AG09319 (cell line): ENCODE measurements at regions not wholly inside any gene's neighbourhood (a gene's known extent, or its start where the extent isn't known, plus 50 kb on each side); places are given as distances from the start of the nearest gene placed in this dataset.

Source experiments
- DNase-seq: peaks from one replicate; pipeline ENCODE4 v3.0.0-alpha.2; 2010; ENCODE audit warnings: low read depth; ENCODE audit errors: extremely low read depth
- TF ChIP-seq, protein P1 (sequence below): IDR thresholded peaks from 2 replicates; pipeline ENCODE4 v1.5.1; 2011; ENCODE audit warnings: low read depth, mild to moderate bottlenecking, inconsistent platforms, low read length, moderate library complexity

DNA sequence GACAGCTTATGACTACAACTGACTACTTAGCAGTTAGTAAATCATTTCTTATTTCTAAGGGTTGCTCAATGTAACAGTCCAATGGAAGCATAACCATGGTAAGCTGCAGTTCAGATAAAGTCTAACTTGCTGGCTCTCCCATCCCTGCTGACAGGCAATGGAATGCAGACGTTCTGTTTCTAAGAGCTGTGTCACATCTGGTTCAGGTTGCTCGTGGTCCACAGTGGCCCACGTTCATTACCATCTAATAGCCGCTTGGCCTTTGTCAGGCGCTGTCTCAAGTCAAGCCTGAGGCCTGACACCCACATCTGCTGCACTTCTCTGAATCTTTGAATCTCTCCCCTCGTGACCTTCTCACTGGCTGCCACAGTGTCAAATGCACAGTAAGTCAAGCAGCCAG lies 240.8 kb downstream of the FGFR2 start:
- DNase-seq = no peak

DNA sequence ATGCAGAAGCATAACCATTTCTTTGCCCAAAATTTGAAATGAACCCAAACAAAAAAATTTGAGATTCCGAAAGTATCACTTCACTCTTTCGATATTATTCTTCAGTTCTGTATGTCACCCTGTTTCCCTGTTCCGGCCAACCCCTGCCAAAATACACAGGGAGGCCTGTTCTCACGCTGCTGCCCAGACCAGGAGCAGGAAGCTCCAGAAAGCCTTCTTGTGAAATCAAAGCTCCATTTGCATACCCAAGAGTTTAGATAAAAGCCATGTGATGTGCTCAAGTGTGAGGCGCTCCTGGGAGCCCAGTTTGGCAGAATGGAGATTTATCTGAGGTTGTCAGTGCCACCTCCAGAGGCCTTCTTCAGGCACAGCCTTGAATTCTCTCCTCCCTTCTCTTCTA lies 236.2 kb downstream of the FGFR2 start:
- TF ChIP-seq, protein P1, sequence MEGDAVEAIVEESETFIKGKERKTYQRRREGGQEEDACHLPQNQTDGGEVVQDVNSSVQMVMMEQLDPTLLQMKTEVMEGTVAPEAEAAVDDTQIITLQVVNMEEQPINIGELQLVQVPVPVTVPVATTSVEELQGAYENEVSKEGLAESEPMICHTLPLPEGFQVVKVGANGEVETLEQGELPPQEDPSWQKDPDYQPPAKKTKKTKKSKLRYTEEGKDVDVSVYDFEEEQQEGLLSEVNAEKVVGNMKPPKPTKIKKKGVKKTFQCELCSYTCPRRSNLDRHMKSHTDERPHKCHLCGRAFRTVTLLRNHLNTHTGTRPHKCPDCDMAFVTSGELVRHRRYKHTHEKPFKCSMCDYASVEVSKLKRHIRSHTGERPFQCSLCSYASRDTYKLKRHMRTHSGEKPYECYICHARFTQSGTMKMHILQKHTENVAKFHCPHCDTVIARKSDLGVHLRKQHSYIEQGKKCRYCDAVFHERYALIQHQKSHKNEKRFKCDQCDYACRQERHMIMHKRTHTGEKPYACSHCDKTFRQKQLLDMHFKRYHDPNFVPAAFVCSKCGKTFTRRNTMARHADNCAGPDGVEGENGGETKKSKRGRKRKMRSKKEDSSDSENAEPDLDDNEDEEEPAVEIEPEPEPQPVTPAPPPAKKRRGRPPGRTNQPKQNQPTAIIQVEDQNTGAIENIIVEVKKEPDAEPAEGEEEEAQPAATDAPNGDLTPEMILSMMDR = no peak
- no peak for DNase-seq

More for the DNA sequence above, 240.8 kb downstream of the FGFR2 start:
- TF ChIP-seq, protein P1 = no peak

DNA sequence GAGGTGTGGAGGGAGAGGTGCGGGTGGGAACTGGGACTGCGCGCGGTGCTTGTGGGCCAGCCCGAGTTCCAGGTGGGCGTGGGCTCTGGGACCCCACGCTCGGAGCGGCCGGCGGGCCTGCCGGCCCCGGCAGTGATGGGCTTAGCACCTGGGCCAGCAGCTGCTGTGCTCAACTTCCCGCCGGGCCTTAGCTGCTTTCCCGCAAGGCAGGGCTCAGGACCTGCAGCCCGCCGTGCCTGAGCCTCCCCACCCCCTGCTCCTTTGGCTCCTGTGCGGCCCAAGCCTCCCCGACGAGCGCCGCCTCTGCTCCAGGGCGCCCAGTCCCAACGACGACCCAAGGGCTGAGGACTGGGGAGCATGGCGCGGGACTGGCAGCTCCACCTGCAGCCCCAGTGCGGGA lies 232.7 kb downstream of the FGFR2 start:
- DNase-seq = no peak
- TF ChIP-seq, protein P1 = no peak

DNA sequence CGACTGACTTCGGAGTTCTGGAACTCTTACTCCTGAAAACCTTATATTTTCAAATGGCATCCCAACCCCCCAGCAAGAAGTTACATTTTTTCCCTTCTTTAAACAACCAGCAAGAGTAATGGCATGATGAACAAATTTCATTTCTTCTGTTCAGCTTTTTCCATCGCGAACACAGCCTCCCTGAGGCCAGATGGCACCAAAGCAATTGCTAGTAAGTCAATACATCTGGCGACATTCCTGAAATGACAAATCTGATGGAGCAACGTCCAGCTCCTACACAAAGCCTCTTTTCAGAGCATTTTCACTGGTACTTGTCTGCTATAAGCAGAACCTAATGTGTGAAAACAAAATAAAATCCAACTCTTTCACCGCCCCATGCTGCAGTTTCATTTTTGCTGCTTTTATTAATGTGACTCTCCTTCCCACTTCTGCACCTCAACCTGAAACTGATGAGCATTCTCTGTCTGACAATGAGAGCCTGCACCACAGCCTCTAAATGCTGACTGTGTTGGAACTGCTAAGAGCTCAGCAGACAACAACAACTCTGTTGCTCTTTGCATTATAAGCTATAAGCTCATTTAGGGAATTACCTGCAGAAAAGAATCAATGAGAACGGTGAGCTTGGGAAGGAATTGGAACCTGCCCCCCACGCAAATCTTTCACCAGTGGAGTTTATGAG lies 229.8 kb downstream of the FGFR2 start:
- DNase-seq = no peak
- TF ChIP-seq, protein P1 = no peak

DNA sequence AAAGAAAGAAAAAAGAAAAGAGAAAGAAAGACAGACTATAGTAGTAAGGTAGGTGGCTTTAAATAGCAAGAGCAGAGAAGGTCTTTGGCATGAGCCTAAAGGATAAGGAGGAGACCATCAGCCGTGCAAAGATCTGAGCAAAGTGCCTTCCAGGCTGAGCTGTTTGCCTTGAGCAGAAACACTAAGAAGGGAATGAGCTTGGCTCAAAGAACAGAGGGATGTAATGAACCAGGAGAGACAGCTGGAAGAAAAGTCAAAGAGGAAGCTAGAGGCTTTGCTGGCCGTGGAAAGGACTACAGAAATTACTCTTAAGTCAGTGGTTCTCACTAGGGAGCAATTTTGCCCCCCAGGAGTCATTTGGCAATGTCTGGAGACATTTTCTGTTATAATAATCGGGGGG lies 228.6 kb downstream of the FGFR2 start:
- TF ChIP-seq, protein P1 = no peak
- DNase-seq = no peak

DNA sequence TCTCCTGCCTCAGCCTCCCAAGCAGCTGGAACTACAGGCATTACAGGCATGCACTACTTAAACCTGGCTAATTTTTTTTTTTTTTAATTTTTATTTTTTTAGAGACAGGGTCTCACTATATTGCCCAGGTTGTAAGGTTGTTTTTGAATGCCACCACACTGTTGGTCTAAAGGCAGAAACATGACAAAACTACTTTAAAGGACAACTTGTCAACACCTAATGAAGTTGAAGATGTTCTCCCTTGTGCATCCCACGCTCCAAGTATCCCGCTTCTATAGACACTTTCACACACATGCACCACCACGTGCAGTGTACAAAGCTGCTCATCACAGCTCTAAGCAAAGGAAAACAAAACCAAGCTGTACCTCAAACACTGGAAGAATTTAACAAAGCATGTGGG lies 226.4 kb downstream of the FGFR2 start:
- TF ChIP-seq, protein P1 = no peak
- no peak for DNase-seq

DNA sequence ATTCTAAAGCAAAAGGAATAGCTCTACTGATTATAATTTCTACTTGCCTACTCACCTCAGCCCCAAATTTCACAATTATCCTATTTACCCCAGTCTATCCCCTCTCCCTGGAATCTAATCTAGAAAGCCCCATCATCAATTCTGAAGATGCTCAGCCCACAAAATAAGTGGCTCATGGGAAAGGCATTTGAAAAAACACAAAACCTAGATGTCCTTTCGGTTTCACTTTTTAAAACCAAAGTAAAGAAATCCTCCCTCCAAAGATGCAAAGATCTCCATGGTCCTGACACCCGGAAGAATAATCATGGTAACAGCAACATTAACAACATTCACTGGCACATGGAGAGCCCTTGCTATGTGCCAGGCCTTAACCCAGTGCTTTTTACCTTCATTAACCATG lies 224.8 kb downstream of the FGFR2 start:
- TF ChIP-seq, protein P1 = no peak

More for the DNA sequence above, 224.8 kb downstream of the FGFR2 start:
- no peak for DNase-seq
